Fibroblast of villous mesenchyme (primary cell): ENCODE measurements at regions not wholly inside any gene's neighbourhood (a gene's known extent, or its start where the extent isn't known, plus 50 kb on each side); places are given as distances from the start of the nearest gene placed in this dataset.
A peak's percentile ranks its signal among the peaks of the same experiment; 100 is the strongest.

Experiments
- DNase-seq: peaks from one replicate; pipeline ENCODE4 v3.0.0-alpha.2; 2010; ENCODE audit warnings: low read depth
- H3K4me3 ChIP-seq: 2 replicates; pipeline ENCODE4 v1.5.1; 2011; ENCODE audit warnings: low read depth, mild to moderate bottlenecking, low read length
- CTCF ChIP-seq: IDR thresholded peaks from 2 replicates; pipeline ENCODE4 v1.5.1; 2012; ENCODE audit warnings: low read depth, mild to moderate bottlenecking, low read length; ENCODE audit not compliant: insufficient read depth

- no peak for TF ChIP-seq CTCF
- H3K4me3 ChIP-seq = no peak overlapping the region
- DNase-seq = no peak
Measured at GRCh38 chr1:218200979-218201378, 84.1 kb upstream of the RRP15 start.

DNA sequence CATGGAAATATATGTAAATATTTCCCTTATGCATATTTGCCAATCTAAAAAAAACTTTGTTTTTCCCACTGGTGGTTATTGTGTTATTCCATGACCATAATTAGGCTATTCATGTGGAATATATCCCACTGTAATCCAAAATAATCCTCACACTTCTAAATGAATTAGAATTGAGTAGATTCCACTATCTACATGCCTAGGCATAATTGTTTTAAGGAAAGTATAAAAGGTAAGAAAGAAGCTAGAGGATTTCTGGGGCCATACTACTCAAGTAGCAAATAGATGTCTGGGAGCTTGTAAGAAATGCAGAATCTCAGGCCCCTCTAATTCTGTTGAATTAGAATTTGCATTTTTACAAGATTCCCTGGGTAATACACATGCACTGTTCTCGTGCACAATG, 83.5 kb upstream of the RRP15 start:
- no peak for TF ChIP-seq CTCF
- DNase-seq = no peak
- no peak overlapping the region for H3K4me3 ChIP-seq

- DNase-seq = no peak
- H3K4me3 ChIP-seq = no peak overlapping the region
- no peak for TF ChIP-seq CTCF
Measured at GRCh38 chr1:218205721-218206120, 79.4 kb upstream of the RRP15 start.

GRCh38 chr1:218207194-218207593, 77.9 kb upstream of the RRP15 start:
- DNase-seq = peak; percentile 67
- no peak for TF ChIP-seq CTCF
- no peak overlapping the region for H3K4me3 ChIP-seq

DNA sequence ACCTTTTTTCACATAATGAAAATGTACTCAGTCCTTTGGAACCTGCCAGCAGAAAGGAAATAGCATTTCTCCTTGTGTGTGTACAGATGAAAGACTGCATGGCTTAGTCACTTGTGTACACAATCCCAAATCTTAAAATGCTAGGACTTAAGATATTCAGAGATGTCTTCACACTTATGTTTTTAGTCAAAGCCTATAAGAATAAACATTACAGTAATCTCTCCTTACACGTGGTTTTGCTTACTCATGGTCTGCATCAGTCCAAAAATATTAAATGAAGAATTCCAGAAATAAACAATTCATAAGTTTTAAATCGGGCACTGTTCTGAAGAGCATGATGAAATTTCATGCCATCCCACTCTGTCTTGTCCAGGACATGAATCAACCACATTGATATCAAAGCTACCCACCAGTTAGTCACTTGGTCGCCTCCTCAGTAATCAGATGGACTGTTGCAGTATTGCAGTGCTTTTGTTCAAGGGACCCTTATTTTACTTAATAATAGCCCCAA, 75.7 kb upstream of the RRP15 start:
- peak; percentile 85 for DNase-seq
- no peak for TF ChIP-seq CTCF
- H3K4me3 ChIP-seq = no peak overlapping the region

GRCh38 chr1:218211241-218211640, 73.9 kb upstream of the RRP15 start:
- no peak overlapping the region for H3K4me3 ChIP-seq
- no peak for DNase-seq
- TF ChIP-seq CTCF = no peak

DNA sequence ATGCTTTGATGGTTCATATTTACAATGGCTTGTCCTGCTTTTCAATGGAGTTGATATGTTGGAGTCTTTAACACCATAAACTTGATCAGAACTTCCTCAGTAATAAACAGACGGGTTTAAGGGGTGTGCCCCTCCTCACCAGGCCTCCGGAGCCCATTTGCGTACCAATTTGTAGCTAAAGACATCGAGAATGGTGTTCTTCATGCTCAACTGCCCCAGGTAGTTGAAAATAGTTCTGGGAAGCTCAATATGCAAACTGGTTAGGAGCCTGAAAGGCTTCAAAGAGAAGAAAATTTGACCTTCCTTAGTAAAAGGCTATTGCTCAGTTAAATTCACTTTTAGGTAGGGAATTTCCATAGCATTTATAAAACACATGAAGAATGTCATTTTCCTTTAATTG, 68.1 kb upstream of the RRP15 start:
- no peak for DNase-seq
- no peak for TF ChIP-seq CTCF

More for the DNA sequence above, 68.1 kb upstream of the RRP15 start:
- H3K4me3 ChIP-seq = no peak overlapping the region
